HFF-Myc (cell line): ENCODE measurements at regions not wholly inside any gene's neighbourhood (a gene's known extent, or its start where the extent isn't known, plus 50 kb on each side); places are given as distances from the start of the nearest gene placed in this dataset.

Source experiments
- DNase-seq: peaks from one replicate; pipeline ENCODE4 v3.0.0-alpha.2; 2011; ENCODE audit warnings: low read depth; ENCODE audit errors: extremely low read depth
- H3K4me3 ChIP-seq: replicated peaks from 2 replicates; pipeline ENCODE4 v1.5.1; 2011; ENCODE audit warnings: low read depth, mild to moderate bottlenecking, control low read depth, low read length
- CTCF ChIP-seq: IDR thresholded peaks from 2 replicates; pipeline ENCODE4 v1.5.1; 2012; ENCODE audit warnings: mild to moderate bottlenecking, low read depth, low read length, control low read depth; ENCODE audit errors: missing control alignments

DNA sequence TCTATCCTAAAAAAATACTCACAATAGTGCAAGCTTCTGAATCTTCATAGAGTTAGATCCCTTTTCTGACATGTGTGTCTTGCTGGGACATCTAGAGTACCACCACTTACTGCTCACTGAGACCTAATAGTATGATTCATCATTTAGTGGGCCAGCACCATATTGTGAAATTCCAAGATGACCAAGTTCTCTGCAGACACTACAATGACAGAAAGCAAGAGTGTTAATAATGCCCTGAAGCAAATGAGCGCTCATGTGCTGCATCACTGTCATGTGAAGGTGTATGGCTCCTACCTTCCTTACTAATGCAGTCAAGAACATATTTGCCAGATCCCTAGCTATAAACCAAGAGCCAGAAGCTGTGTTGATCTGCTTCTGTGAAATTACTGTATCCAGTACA lies 606.2 kb upstream of the NXPH2 start:
- no peak overlapping the region for H3K4me3 ChIP-seq
- no peak for DNase-seq
- TF ChIP-seq CTCF: no peak

- DNase-seq: no peak
- TF ChIP-seq CTCF: no peak
- H3K4me3 ChIP-seq: no peak overlapping the region
Measured at GRCh38 chr2:139383532-139383931, 603.3 kb upstream of the NXPH2 start.

GRCh38 chr2:139380051-139380450 lies 599.9 kb upstream of the NXPH2 start:
- no peak for TF ChIP-seq CTCF
- no peak for DNase-seq
- H3K4me3 ChIP-seq: no peak overlapping the region

DNA sequence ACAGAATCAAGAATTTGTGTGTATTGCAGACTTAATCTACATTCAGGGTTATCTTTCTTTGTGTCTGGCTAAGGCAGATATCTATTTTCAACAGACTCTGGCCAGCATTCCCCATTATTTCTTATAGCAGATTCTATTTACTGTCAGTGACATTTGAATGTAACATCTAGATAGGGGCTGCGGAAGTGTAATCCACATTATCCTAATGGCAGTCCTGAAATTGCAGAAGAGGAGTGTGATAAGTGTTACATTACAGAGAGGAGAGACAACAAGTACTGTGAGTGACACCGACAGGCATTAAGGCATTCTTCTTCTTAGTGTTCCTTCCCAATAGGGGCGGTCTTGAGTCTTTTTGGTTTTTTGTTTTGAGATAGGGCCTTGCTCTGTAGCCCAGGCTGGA lies 598.2 kb upstream of the NXPH2 start:
- no peak for TF ChIP-seq CTCF
- DNase-seq: no peak

GRCh38 chr2:139374296-139374850 lies 594.2 kb upstream of the NXPH2 start:
- TF ChIP-seq CTCF: no peak
- no peak for DNase-seq

More for the DNA sequence above, 598.2 kb upstream of the NXPH2 start:
- no peak overlapping the region for H3K4me3 ChIP-seq

GRCh38 chr2:139369423-139370409 lies 589.5 kb upstream of the NXPH2 start:
- no peak for DNase-seq
- no peak overlapping the region for H3K4me3 ChIP-seq
- no peak for TF ChIP-seq CTCF

More at GRCh38 chr2:139374296-139374850, 594.2 kb upstream of the NXPH2 start:
- no peak overlapping the region for H3K4me3 ChIP-seq
